DND-41 (cell line): ENCODE measurements at regions not wholly inside any gene's neighbourhood (a gene's known extent, or its start where the extent isn't known, plus 50 kb on each side); places are given as distances from the start of the nearest gene placed in this dataset.

Experiments
- ATAC-seq: fragments of 200-7000 bp; cut with Tn5 transposase; 3 replicates; pipeline ENCODE4 v1.9.1; 2021; ENCODE audit warnings: low read depth; ENCODE audit not compliant: insufficient read depth
- DNase-seq: peaks from one replicate; pipeline ENCODE4 v3.0.0-alpha.2; 2020
- H2AFZ ChIP-seq: 2 replicates; pipeline ENCODE4 v1.6.0; 2012; ENCODE audit warnings: low read depth, low read length
- H3K27ac ChIP-seq: 2 replicates; pipeline ENCODE4 v1.5.1; 2012; ENCODE audit warnings: low read length, inconsistent platforms
- H3K27me3 ChIP-seq: fragments of 200-600 bp; sonication (generic); 2 replicates; pipeline ENCODE4 v1.6.0; 2012; ENCODE audit warnings: low read length, mild to moderate bottlenecking, inconsistent platforms; ENCODE audit not compliant: insufficient read depth, poor library complexity
- H3K36me3 ChIP-seq: 2 replicates; pipeline ENCODE4 v1.5.1; 2012; ENCODE audit warnings: low read length, inconsistent platforms; ENCODE audit not compliant: insufficient read depth
- H3K4me1 ChIP-seq: 2 replicates; pipeline ENCODE4 v1.5.1; 2012; ENCODE audit warnings: mild to moderate bottlenecking, low read length; ENCODE audit not compliant: insufficient read depth
- H3K4me2 ChIP-seq: 2 replicates; pipeline ENCODE4 v1.6.0; 2012; ENCODE audit warnings: mild to moderate bottlenecking, moderate library complexity, low read length, inconsistent platforms; ENCODE audit not compliant: insufficient read depth
- H3K4me3 ChIP-seq, 2 experiments: fragments of 200-600 bp in 1 of 2; shearing (Covaris generic) in 1 of 2; 2 replicates each; pipeline ENCODE4 v1.5.1; 2012 to 2016; ENCODE audit warnings: inconsistent platforms in 2 of 2, low read length in 2 of 2, mild to moderate bottlenecking in 2 of 2, low read depth in 1 of 2, moderate library complexity in 1 of 2
- H3K79me2 ChIP-seq: 2 replicates; pipeline ENCODE4 v1.6.0; 2012; ENCODE audit warnings: low read length, inconsistent platforms; ENCODE audit not compliant: insufficient read depth
- H3K9ac ChIP-seq: 2 replicates; pipeline ENCODE4 v1.6.0; 2012; ENCODE audit warnings: low read depth, mild to moderate bottlenecking, inconsistent platforms, low read length, moderate library complexity
- H3K9me3 ChIP-seq: 2 replicates; pipeline ENCODE4 v1.5.1; 2012; ENCODE audit warnings: low read length, moderate library complexity, mild to moderate bottlenecking, inconsistent platforms; ENCODE audit not compliant: insufficient read depth, severe bottlenecking
- H4K20me1 ChIP-seq: 2 replicates; pipeline ENCODE4 v1.6.0; 2012; ENCODE audit warnings: low read length; ENCODE audit not compliant: insufficient read depth
- CTCF ChIP-seq: IDR thresholded peaks from 2 replicates; pipeline ENCODE4 v1.5.1; 2012; ENCODE audit warnings: borderline replicate concordance, low read length, moderate library complexity, mild to moderate bottlenecking; ENCODE audit not compliant: poor library complexity, severe bottlenecking; ENCODE audit errors: extremely low read depth
- EZH2 ChIP-seq: IDR thresholded peaks from 3 replicates; pipeline ENCODE4 v1.6.1; 2012; ENCODE audit warnings: borderline replicate concordance, low read depth, mild to moderate bottlenecking, moderate library complexity, low read length, inconsistent platforms; ENCODE audit not compliant: severe bottlenecking

- no peak for TF ChIP-seq CTCF
- TF ChIP-seq EZH2 = no peak
- Histone ChIP-seq H3K4me3 (no peak overlapping the region), H2AFZ (no peak overlapping the region), H3K9me3 (no peaks in the 10 kb centered on the region), H3K36me3 (no peaks in the 10 kb centered on the region), H4K20me1 (no peaks in the 10 kb centered on the region), H3K9ac (no peak overlapping the region), H3K27me3 (no peaks in the 10 kb centered on the region), H3K4me1 (no peaks in the 10 kb centered on the region), H3K79me2 (no peaks in the 10 kb centered on the region), H3K4me2 (no peak overlapping the region), H3K27ac (no peak overlapping the region)
- ATAC-seq (no peak), DNase-seq (no peak)
Observed at GRCh38 chr2:183259921-183260320, 135.7 kb downstream of the NUP35 start.

- no peak overlapping the region for H2AFZ ChIP-seq
- DNase-seq (no peak), ATAC-seq (no peak)
- H3K4me1 ChIP-seq = no peaks in the 10 kb centered on the region
- TF ChIP-seq EZH2 (no peak), CTCF (no peak)
- H3K9me3 ChIP-seq = no peaks in the 10 kb centered on the region
- H3K4me3 ChIP-seq = no peak overlapping the region
- H3K27me3 ChIP-seq = no peaks in the 10 kb centered on the region
- no peaks in the 10 kb centered on the region for H4K20me1 ChIP-seq
- H3K27ac ChIP-seq = no peak overlapping the region
- H3K79me2 ChIP-seq = no peaks in the 10 kb centered on the region
- H3K9ac ChIP-seq = no peak overlapping the region
- no peak overlapping the region for H3K4me2 ChIP-seq
- H3K36me3 ChIP-seq = no peaks in the 10 kb centered on the region
Observed at GRCh38 chr2:183260527-183260926, 136.3 kb downstream of the NUP35 start.

- ATAC-seq = no peak
- no peak for TF ChIP-seq EZH2
- no peak for TF ChIP-seq CTCF
- no peaks in the 10 kb centered on the region for H3K27me3 ChIP-seq
Observed at GRCh38 chr2:183264890-183265535, 140.8 kb downstream of the NUP35 start.

More at GRCh38 chr2:183264890-183265535, 140.8 kb downstream of the NUP35 start:
- H3K9me3 ChIP-seq = no peaks in the 10 kb centered on the region
- H3K27ac ChIP-seq = no peak overlapping the region
- H3K4me3 ChIP-seq = no peak overlapping the region
- H2AFZ ChIP-seq = no peak overlapping the region
- H3K4me2 ChIP-seq = no peak overlapping the region
- H3K9ac ChIP-seq = no peak overlapping the region
- H3K79me2 ChIP-seq = no peaks in the 10 kb centered on the region
- H3K36me3 ChIP-seq = no peaks in the 10 kb centered on the region
- H3K4me1 ChIP-seq = no peaks in the 10 kb centered on the region
- no peaks in the 10 kb centered on the region for H4K20me1 ChIP-seq
- DNase-seq = no peak
